Adrenal gland (tissue), 9 donors: ENCODE measurements at regions not wholly inside any gene's neighbourhood (a gene's known extent, or its start where the extent isn't known, plus 50 kb on each side); places are given as distances from the start of the nearest gene placed in this dataset.

Experiments used
- DNase-seq, 7 donors: peaks; one replicate each; pipeline ENCODE4 v3.0.0-alpha.2; 2019 to 2020
- H3K27ac ChIP-seq, 5 donors: fragments of 200-600 bp; sonication (generic) in 4 of 5; 1 replicate in 3 of 5; 2 replicates in 2 of 5; pipeline versions ENCODE4 v1.5.1 to v1.8.0; 2016 to 2020; ENCODE audit warnings: mild to moderate bottlenecking in 1 of 5
- H3K27me3 ChIP-seq: fragments of 200-600 bp; 2 replicates; pipeline ENCODE4 v1.8.0; 2021
- H3K36me3 ChIP-seq, 2 donors: fragments of 200-600 bp; replicated peaks in 1 of 2; 1 replicate in 1 of 2; 2 replicates in 1 of 2; pipeline versions ENCODE4 v1.5.1 to v1.8.0; 2018 to 2022
- H3K4me1 ChIP-seq, 2 donors: fragments of 200-600 bp; replicated peaks in 1 of 2; 1 replicate in 1 of 2; 2 replicates in 1 of 2; pipeline versions ENCODE4 v1.5.1 to v1.8.0; 2018 to 2021
- H3K4me3 ChIP-seq, 4 donors: fragments of 200-600 bp; sonication (generic) in 3 of 4; one replicate each; pipeline ENCODE4 v1.5.1; 2016 to 2018
- H3K9me3 ChIP-seq, 3 donors: fragments of 200-600 bp; sonication (generic) in 1 of 3; replicated peaks in 1 of 3; 1 replicate in 2 of 3; 2 replicates in 1 of 3; pipeline versions ENCODE4 v1.5.1 to v1.8.0; 2016 to 2021
- POLR2A ChIP-seq, 2 donors: fragments of 450-650 bp; IDR thresholded peaks; one replicate each; pipeline ENCODE4 v1.6.1; 2017; ENCODE audit warnings: antibody characterized with exemption in 2 of 2, mild to moderate bottlenecking in 2 of 2, moderate library complexity in 1 of 2
- WGBS, 4 donors: extraction: QIAGEN DNeasy Blood & Tissue Kit in 2 of 4; methylation state at CpG; one replicate each; pipeline versions ENCODE4 v1.1.5 to v1.1.7; 2013 to 2017; 5-methylcytosine and 5-hydroxymethylcytosine counted together
- intact Hi-C, 2 donors: fragments of 100-400 bp; cut with DNase I; formaldehyde crosslinking; loops; one replicate each; pipeline versions ENCODE4 v1.14.1 to v1.15.0; 2022 to 2023
- TF ChIP-seq, protein P1 (sequence below), 6 experiments: fragments of 450-650 bp in 4 of 6; fragments of 200-600 bp in 2 of 6; sonication (generic) in 1 of 6; IDR thresholded peaks; 1 replicate in 5 of 6; 2 replicates in 1 of 6; pipeline versions ENCODE4 v1.5.1 to v1.8.0; 2016 to 2021; ENCODE audit warnings: antibody characterized with exemption in 6 of 6, mild to moderate bottlenecking in 2 of 6, moderate library complexity in 1 of 6
- donor health status: healthy with polysubstance abuse.
- donor health status: Bipolar disorder and iron deficiency.
- donor health status: DM: yes; HTN: yes; CAD: no.
- donor health status: DM: no; HTN: no; CAD: no.
- donor health status: DM: no; HTN: no; CAD: no.

DNA sequence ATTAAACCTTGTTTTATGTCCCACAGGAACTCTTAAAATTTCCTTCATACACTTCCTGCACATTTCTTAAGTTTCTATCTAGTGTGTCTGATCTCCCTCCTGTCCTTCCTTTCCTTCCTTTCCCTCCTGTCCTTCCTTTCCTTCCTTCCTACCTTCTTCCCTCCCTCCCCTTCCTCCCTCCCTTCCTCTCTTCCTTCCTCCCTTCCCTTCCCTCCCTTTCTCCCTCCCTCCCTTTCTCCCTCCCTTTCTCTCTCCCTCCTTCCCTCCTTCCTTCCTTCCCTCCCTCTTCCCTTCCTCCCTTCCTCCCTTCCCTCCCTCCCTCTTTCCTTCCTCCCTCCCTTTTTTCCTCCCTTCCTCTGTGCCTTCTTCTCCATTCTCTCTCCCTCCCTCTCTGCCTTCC is 414.9 kb downstream of the ENC1 start:
- DNase-seq: no peak
- no peaks in the 10 kb centered on the region for H3K9me3 ChIP-seq
- intact Hi-C loops: no loop called here
- no peaks in the 10 kb centered on the region for H3K4me1 ChIP-seq
- no peak overlapping the region for H3K4me3 ChIP-seq
- H3K27ac ChIP-seq: no peak overlapping the region
- no peaks in the 10 kb centered on the region for H3K36me3 ChIP-seq
- H3K27me3 ChIP-seq: no peaks in the 10 kb centered on the region
- TF ChIP-seq POLR2A (IDR thresholded peaks at IDR 0.05): no peak

DNA sequence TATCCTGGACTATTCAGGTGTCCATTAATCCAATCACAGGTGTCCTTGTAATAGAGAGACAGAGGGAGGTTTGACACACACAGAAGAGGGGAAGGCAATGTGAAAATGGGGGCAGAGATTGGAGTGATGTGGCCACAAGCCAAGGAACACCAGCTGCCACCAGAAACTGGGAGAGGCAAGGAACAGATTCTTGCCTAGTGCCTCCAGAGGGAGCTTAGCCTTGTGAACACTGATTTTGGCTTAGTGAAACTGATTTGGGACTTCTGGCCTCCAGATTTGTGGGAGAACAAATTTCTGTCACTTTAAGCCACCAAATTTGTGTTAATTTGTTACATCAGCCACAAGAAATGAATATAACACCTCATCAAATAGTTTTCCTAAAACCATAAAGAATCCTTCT is 416.2 kb downstream of the ENC1 start:
- TF ChIP-seq, protein P1, sequence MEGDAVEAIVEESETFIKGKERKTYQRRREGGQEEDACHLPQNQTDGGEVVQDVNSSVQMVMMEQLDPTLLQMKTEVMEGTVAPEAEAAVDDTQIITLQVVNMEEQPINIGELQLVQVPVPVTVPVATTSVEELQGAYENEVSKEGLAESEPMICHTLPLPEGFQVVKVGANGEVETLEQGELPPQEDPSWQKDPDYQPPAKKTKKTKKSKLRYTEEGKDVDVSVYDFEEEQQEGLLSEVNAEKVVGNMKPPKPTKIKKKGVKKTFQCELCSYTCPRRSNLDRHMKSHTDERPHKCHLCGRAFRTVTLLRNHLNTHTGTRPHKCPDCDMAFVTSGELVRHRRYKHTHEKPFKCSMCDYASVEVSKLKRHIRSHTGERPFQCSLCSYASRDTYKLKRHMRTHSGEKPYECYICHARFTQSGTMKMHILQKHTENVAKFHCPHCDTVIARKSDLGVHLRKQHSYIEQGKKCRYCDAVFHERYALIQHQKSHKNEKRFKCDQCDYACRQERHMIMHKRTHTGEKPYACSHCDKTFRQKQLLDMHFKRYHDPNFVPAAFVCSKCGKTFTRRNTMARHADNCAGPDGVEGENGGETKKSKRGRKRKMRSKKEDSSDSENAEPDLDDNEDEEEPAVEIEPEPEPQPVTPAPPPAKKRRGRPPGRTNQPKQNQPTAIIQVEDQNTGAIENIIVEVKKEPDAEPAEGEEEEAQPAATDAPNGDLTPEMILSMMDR (IDR thresholded peaks at IDR 0.05): no peak
- no peak for TF ChIP-seq POLR2A (IDR thresholded peaks at IDR 0.05)
- no peak overlapping the region for H3K4me3 ChIP-seq
- H3K4me1 ChIP-seq: no peaks in the 10 kb centered on the region
- no peaks in the 10 kb centered on the region for H3K36me3 ChIP-seq
- intact Hi-C loops: no loop called here
- no peak for DNase-seq
- H3K9me3 ChIP-seq: no peaks in the 10 kb centered on the region
- no peaks in the 10 kb centered on the region for H3K27me3 ChIP-seq
- H3K27ac ChIP-seq: no peak overlapping the region

DNA sequence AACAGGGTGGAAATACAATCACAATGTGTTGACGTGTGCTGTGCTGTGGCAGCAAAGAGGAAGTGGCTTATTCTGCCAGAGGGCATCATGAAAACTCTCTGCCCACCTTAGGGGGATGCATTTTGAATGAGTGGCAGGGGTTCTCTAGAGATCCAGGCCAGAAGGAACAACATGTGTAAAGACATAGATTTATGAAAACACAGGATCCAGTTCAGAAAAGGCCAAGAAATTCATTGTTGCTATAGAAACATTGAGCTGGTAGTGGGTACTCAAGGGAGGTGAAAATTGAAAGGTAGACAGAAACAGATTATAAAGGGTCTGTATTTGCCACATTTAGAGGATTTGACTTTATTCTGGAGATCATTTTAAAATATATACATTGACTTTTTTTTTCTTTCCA is 417.7 kb downstream of the ENC1 start:
- H3K36me3 ChIP-seq: no peaks in the 10 kb centered on the region
- TF ChIP-seq, protein P1 (IDR thresholded peaks at IDR 0.05): no peak
- TF ChIP-seq POLR2A (IDR thresholded peaks at IDR 0.05): no peak
- H3K4me1 ChIP-seq: no peaks in the 10 kb centered on the region
- WGBS, 4 donors: 73 to 92% (median 84%) methylated on average over 1 of the region's 1 CpG
- intact Hi-C loops: no loop called here
- no peak overlapping the region for H3K4me3 ChIP-seq
- H3K27ac ChIP-seq: no peak overlapping the region
- no peaks in the 10 kb centered on the region for H3K27me3 ChIP-seq
- no peak for DNase-seq
- no peaks in the 10 kb centered on the region for H3K9me3 ChIP-seq

DNA sequence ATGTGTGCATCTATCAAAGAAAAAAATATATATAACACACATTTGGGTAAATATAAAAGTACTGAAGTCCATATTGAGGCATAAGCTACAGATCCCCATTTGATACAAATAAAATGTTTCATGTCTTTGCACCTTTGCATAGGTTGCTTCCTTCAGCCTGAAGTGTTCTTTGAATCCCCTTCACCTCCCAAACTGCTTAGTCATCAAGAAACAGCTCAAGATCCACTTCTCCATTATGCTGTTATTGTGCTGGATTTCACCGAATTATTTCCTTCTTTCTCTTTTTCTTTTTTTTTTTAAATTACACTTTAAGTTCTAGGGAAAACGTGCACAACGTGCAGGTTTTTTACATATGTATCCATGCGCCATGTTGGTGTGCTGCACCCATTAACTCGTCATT is 419.1 kb downstream of the ENC1 start:
- TF ChIP-seq POLR2A (IDR thresholded peaks at IDR 0.05): no peak
- TF ChIP-seq, protein P1 (IDR thresholded peaks at IDR 0.05): no peak
- WGBS, 4 donors: 82 to 91% (median 83%) methylated on average over 5 of the region's 5 CpGs
- Histone ChIP-seq H3K4me1 (no peaks in the 10 kb centered on the region), H3K36me3 (no peaks in the 10 kb centered on the region), H3K9me3 (no peaks in the 10 kb centered on the region), H3K27ac (no peak overlapping the region), H3K4me3 (no peak overlapping the region), H3K27me3 (no peaks in the 10 kb centered on the region)
- intact Hi-C loops: no loop called here
- no peak for DNase-seq

DNA sequence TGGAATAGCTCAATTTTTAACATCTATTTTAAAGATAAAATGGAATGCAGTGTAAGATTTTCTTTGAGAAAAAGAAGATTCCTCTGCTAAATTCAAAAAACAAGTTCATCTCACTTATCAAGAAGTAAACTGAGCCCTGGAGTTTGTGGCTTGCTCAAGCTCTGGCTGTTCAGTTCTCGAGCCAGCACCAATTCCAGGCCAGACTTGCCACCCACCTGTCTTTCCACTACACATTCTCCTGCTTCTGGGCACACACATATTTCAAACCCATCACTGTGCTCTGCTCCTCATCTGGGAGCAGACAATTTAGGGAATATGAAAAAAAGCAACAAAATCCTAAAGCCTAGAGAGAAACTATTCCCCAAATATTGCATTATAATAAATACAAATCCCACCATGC is 424.5 kb downstream of the ENC1 start:
- H3K36me3 ChIP-seq: no peaks in the 10 kb centered on the region
- WGBS, 4 donors: 78 to 90% (median 83%) methylated on average over 1 of the region's 1 CpG
- intact Hi-C loops: no loop called here

More for the DNA sequence above, 424.5 kb downstream of the ENC1 start:
- H3K27ac ChIP-seq: no peak overlapping the region
- H3K27me3 ChIP-seq: no peaks in the 10 kb centered on the region
- no peaks in the 10 kb centered on the region for H3K9me3 ChIP-seq
- H3K4me3 ChIP-seq: no peak overlapping the region
- no peak for DNase-seq
- TF ChIP-seq POLR2A (IDR thresholded peaks at IDR 0.05): no peak
- TF ChIP-seq, protein P1 (IDR thresholded peaks at IDR 0.05): no peak
- no peaks in the 10 kb centered on the region for H3K4me1 ChIP-seq
